HG03103 (cell line): ENCODE measurements at regions not wholly inside any gene's neighbourhood (a gene's known extent, or its start where the extent isn't known, plus 50 kb on each side); places are given as distances from the start of the nearest gene placed in this dataset.
A peak's percentile ranks its signal among the peaks of the same experiment; 100 is the strongest.
"Not testable (repeated sequence)": the region's sequence is repeated elsewhere in the genome, so short reads cannot be mapped to it uniquely, and the experiment has no call there.

Source experiments
- ATAC-seq: cut with Tn5 transposase; IDR thresholded peaks from one replicate; pipeline ENCODE4 v1.9.1; 2021; ENCODE audit warnings: low read depth; ENCODE audit not compliant: unreplicated experiment

GRCh38 chr1:149635290-149635899 lies 51.7 kb downstream of the PPIAL4C start:
- ATAC-seq: not testable (repeated sequence)

- peak; percentile 71 for ATAC-seq
These were observed 52.9 kb downstream of the PPIAL4C start for GRCh38 chr1:149636286-149637122.

DNA sequence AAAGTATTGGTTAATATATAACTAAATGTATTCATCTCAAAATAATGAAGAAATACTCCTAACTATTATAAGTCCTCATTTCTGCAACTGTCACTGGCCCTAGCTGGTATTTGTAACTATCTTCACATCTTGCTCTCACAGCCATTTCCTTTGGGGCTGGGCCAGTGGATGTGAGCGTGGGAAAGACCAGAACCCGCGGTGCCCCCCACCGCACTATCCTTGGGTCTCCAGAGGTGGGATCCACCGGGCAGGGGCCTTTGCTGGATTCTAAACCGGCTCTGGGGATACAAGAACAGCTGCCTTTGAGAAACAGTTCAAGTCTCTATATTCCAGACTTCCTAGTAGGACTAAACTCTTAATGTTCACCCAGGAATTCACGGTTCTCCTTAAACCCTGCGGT lies 54.8 kb downstream of the PPIAL4C start:
- ATAC-seq: not testable (repeated sequence)

- not testable (repeated sequence) for ATAC-seq
These were observed 55.4 kb downstream of the PPIAL4C start for GRCh38 chr1:149638901-149639658.

DNA sequence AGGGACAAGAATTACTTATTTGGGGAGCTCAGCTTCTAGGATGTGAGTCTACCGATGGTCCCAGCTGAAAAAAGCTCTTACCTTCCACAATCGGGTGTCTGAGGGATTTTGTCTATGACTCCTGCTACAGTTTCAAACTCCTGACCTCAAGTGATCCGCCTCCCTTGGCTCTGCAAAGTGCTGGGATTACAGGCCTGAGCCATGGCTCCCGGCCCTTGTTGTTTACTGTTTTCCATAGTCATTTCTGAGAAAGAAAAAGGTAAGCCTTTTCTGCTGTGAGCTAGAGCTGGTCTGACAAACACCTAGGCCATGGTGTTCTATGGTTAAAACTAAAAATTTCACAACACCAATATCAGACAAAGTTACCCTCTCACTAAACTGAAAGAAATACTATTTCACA lies 57.5 kb downstream of the PPIAL4C start:
- not testable (repeated sequence) for ATAC-seq

GRCh38 chr1:149644818-149645217 lies 61.2 kb downstream of the PPIAL4C start:
- ATAC-seq: not testable (repeated sequence)

GRCh38 chr1:149646360-149647017 lies 62.8 kb downstream of the PPIAL4C start:
- ATAC-seq: not testable (repeated sequence)

GRCh38 chr1:149647018-149647373 lies 63.3 kb downstream of the PPIAL4C start:
- ATAC-seq: not testable (repeated sequence)

- ATAC-seq: not testable (repeated sequence)
These were observed 74.1 kb downstream of the PPIAL4C start for GRCh38 chr1:149657750-149658149.

DNA sequence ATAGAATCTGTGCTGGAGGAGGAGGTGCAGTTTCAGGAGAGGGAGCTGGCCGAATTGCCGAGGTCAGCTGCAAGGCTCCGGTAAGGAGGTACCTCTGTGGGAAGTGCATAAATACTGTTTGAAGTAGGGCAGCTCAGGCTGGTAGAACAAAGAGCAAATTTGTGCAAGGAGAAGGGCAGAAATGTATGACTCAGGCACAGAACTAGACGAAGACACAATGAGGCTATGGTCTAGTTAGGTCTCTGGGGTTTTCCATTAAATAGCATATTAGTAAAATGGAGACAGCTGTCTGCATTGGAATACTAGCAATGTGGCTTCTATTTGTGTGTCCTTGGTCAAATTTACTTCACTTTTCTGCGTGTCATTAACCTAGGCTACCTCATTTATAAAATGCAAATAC lies 74.5 kb downstream of the PPIAL4C start:
- ATAC-seq: not testable (repeated sequence)

- not testable (repeated sequence) for ATAC-seq
These were observed 81.0 kb downstream of the PPIAL4C start for GRCh38 chr1:149664624-149665023.

DNA sequence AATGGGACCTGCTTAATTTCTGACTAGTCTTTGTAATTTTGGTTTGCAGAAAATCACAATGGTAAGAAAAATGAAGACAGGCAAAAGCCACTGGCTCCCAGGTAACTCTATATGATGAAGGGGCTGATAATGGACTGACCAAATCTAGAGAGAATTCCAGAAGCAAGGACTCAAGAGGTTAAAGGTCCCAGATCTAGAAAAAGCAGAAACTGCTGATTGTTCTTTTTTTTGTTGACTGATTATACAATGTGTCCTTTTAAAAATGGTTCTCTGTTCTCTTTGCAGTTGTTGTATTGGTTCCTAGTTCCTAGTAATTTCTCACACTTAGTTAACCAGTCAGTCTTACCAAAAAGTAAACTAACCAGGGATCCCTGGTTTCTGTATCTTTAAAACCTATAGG lies 81.4 kb downstream of the PPIAL4C start:
- ATAC-seq: not testable (repeated sequence)

- not testable (repeated sequence) for ATAC-seq
These were observed 81.9 kb downstream of the PPIAL4C start for GRCh38 chr1:149665528-149665927.

DNA sequence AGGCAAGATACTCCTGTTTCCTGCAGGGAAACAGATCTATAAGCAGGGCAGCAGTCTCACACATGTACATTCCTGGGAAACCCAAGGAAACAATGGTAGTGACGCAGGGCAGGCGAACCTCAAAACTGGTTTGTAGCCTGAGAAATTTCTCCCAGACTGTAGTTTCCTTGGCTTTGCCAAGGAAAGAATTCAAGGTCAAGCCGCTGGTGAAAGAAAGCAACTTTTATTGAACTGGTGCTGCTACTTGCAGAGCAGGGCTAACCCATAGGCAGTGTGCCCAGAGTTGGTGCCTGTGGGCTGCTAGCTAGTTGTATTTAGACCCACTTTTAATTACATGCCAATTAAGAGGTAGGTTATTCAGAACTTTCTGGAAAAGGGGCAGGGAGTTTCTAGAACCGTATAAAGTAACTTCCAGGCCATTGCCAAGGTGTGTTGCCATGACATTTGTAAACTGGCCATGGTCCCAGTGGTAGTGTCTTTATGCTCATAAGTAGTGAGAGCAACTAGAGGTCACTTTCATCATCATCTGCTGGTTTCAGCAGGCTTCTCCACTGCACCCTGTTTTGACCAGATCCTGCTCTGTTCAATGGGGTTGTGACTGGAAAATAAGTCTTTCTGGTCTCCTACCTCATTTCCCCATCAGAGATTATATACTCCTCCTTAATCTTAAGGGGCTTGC lies 89.7 kb downstream of the PPIAL4C start:
- not testable (repeated sequence) for ATAC-seq

GRCh38 chr1:149674921-149675320 lies 91.3 kb downstream of the PPIAL4C start:
- not testable (repeated sequence) for ATAC-seq

DNA sequence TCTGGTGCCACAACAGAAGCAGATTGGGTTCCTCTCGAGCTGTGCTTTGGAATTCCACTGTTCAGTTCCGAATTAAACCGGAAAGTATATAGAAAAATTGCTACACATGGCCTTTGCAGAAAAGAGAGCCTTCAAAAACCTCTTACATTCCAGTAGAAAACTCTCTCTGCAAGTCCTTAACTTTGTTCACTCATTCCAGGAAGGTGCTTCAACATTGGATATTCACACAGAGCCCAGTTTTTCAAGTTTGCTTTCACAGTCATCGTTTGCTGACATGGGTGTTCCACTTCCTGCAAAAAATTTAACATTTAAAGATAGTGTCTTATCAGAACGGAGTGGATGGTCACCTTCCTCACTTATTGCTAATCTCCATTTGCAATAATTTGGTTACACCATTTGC lies 93.7 kb downstream of the PPIAL4C start:
- not testable (repeated sequence) for ATAC-seq

DNA sequence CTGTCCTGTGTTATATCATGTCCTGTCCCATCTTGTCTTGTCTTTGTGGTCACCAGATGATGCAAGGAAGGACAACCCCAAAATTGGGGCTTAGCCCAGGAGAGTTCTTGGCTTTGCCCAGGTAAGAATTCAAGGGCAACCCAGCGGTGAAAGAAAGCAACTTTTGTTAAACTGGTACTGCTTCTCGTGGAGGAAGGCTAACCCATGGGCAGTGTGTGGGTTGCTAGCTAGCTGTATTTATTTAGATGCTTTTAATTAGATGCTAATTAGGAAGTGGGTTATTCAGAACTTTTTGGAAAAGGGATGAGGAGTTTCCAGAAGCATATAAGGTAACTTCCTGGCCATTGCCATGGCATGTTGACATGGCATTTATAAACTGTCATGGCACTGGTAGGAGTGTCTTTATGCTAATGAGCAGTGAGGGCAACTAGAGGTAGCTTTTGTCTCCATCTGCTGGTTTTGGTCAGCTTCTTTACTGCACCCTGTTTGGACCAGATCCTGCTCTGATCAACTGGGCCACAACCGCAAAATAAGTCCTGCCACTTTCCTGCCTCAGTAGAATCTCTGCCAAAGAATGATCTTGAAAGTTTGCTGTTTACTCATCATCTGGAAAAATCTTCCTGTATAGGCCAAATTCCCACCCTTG lies 95.8 kb upstream of the FCGR1A start:
- ATAC-seq: not testable (repeated sequence)

DNA sequence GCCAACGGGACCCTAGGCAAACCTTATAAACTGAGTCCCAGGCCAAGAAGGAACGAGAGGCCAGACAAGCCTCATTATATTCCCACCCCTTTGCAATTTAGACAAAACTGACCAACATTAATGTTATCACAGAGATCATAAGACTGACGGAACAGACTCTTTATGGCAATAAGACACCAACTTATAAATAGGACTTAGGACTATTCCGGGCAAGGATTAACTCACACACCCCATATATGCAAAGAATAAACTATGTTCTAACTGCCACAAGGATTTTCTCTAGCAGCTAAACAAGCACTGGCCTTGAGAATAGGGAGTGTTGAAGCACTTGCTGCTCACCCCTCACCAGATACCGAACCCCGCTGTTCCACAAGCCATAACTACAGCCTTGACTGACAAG lies 91.1 kb upstream of the FCGR1A start:
- not testable (repeated sequence) for ATAC-seq

DNA sequence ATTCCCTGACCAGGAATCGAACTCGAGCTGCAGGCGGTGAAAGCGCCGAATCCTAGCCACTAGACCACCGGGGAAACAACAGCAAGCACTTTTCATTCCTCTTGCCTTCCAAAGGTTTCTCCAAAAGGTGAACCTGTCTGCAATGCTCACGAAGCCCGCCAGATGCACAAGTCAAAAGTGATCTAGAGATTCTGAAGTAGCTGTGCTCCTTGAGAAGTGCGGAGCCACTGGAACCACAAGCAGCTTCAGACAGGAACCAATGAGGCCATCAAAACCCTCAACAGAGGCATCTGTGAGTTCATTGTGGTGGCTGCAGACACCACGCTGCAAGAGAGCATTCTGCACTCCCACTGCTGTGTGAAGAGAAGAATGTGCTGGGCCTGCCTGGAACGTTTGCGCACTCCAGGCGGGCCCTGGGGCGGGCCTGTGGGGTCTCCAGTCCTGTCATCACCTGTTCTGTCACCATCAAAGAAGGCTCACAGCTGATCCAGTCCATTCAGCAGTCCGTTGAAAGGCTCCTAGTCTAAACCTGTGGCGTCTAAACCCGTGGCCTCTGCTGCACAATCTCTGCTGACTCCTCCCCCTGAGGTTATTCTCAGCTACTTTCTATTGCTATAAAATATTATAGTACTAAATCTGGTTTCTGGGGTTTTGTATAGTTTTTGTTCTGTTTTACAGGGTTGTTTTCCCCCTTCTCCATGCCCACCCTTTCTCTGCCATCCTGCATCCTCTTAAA lies 89.5 kb upstream of the FCGR1A start:
- ATAC-seq: not testable (repeated sequence)
